ENCODE measurements at regions not wholly inside any gene's neighbourhood (a gene's known extent, or its start where the extent isn't known, plus 50 kb on each side); places are given as distances from the start of the nearest gene placed in this dataset.

DNA sequence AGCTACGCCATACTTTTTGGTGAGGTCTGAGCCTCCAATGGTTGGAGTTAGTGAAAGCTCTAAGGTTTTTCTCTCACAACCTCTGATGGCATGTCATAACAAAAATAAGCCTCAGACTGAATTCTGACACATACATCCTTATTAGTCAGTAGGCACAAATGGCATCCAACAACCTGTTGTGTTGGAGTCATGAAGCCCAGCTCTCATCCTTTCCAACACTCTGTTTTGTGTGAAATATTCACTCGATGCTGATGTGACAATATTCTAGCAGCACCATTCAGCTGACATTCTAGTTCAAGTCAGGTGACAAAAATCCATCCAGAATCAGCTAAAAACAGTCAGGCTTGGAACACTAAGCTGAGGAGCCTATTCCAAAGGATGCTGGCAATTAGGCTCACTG, 603.2 kb upstream of the ID2 start:
- H3K27me3 ChIP-seq (replicated peaks; ENCODE audit: control insufficient read depth, insufficient read depth, low read length): no peaks in the 10 kb centered on the region
- no peaks in the 10 kb centered on the region for H3K36me3 ChIP-seq (ENCODE audit: control insufficient read depth, insufficient read depth, low read length)
- DNase-seq (ENCODE audit: extremely low read depth, insufficient read length): no peak
- H3K4me3 ChIP-seq (replicated peaks; ENCODE audit: low read depth, low read length): no peak overlapping the region
- TF ChIP-seq, protein P1, sequence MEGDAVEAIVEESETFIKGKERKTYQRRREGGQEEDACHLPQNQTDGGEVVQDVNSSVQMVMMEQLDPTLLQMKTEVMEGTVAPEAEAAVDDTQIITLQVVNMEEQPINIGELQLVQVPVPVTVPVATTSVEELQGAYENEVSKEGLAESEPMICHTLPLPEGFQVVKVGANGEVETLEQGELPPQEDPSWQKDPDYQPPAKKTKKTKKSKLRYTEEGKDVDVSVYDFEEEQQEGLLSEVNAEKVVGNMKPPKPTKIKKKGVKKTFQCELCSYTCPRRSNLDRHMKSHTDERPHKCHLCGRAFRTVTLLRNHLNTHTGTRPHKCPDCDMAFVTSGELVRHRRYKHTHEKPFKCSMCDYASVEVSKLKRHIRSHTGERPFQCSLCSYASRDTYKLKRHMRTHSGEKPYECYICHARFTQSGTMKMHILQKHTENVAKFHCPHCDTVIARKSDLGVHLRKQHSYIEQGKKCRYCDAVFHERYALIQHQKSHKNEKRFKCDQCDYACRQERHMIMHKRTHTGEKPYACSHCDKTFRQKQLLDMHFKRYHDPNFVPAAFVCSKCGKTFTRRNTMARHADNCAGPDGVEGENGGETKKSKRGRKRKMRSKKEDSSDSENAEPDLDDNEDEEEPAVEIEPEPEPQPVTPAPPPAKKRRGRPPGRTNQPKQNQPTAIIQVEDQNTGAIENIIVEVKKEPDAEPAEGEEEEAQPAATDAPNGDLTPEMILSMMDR (IDR thresholded peaks at IDR 0.05; ENCODE audit: insufficient read depth, low read length, poor library complexity, severe bottlenecking): no peak

DNA sequence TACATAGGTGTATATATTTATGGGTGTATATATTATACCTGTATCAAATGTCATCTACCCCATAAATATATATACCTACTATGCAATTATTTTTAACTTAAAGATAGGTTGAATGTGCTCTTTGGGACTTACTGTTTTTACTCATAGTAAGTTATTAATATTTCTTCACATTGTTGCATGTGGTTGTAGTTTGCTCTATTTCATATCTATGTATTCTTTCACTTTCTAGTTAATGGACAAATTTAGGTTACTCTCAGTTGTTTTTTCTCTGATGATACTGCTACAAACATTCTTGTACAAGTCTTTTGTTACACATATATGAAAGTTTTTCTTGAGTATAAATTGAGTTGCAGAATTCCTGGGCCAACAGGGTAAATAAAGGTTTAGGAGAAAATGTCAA, 601.8 kb upstream of the ID2 start:
- H3K36me3 ChIP-seq (ENCODE audit: control insufficient read depth, insufficient read depth, low read length): no peaks in the 10 kb centered on the region
- TF ChIP-seq, protein P1 (IDR thresholded peaks at IDR 0.05; ENCODE audit: insufficient read depth, low read length, poor library complexity, severe bottlenecking): no peak
- H3K4me3 ChIP-seq (replicated peaks; ENCODE audit: low read depth, low read length): no peak overlapping the region
- no peak for DNase-seq (ENCODE audit: extremely low read depth, insufficient read length)
- H3K27me3 ChIP-seq (replicated peaks; ENCODE audit: control insufficient read depth, insufficient read depth, low read length): no peaks in the 10 kb centered on the region

DNA sequence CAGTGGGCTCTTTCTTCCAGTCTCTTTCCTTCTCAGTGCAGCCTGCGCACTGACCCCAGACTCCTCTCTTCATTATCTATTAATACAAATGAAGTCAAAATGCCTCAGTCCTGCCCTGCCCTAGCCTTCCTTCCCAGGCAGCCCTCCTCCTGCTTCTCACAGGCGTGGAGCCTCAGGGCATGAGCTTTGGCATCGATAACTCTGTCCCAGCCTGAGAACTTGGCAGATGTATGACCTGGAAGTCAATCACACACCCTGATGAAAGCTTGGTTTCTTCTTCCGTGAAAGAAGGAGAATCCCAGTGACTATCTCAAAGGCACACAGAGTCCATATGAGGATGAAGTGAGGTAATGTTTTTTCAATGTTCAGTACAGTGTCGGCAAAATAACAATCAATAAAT, 600.7 kb upstream of the ID2 start:
- H3K4me3 ChIP-seq (replicated peaks; ENCODE audit: low read depth, low read length): no peak overlapping the region
- DNase-seq (ENCODE audit: extremely low read depth, insufficient read length): no peak
- H3K27me3 ChIP-seq (replicated peaks; ENCODE audit: control insufficient read depth, insufficient read depth, low read length): no peaks in the 10 kb centered on the region
- no peaks in the 10 kb centered on the region for H3K36me3 ChIP-seq (ENCODE audit: control insufficient read depth, insufficient read depth, low read length)
- TF ChIP-seq, protein P1 (IDR thresholded peaks at IDR 0.05; ENCODE audit: insufficient read depth, low read length, poor library complexity, severe bottlenecking): no peak

DNA sequence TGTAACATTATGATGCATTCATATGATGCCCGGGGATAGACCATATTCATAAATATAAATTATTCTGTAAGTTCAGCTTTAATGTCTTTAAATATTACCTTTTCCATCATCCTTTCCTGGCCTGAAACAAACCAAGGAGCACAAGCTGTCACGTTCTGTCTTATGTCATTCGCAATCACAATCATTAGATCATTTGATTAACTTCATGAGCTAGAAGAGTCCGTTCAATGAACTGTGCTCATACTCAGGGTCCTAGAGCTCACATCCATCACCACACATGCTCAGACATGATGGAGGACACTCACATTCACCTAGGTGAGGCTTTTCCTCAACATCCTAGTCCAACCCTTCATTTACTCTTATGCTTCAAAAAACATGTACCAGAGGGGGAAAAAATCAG, 599.0 kb upstream of the ID2 start:
- Histone ChIP-seq H3K4me3 (replicated peaks; ENCODE audit: low read depth, low read length) (no peak overlapping the region), H3K36me3 (ENCODE audit: control insufficient read depth, insufficient read depth, low read length) (no peaks in the 10 kb centered on the region), H3K27me3 (replicated peaks; ENCODE audit: control insufficient read depth, insufficient read depth, low read length) (no peaks in the 10 kb centered on the region)
- TF ChIP-seq, protein P1 (IDR thresholded peaks at IDR 0.05; ENCODE audit: insufficient read depth, low read length, poor library complexity, severe bottlenecking): no peak
- DNase-seq (ENCODE audit: extremely low read depth, insufficient read length): no peak

DNA sequence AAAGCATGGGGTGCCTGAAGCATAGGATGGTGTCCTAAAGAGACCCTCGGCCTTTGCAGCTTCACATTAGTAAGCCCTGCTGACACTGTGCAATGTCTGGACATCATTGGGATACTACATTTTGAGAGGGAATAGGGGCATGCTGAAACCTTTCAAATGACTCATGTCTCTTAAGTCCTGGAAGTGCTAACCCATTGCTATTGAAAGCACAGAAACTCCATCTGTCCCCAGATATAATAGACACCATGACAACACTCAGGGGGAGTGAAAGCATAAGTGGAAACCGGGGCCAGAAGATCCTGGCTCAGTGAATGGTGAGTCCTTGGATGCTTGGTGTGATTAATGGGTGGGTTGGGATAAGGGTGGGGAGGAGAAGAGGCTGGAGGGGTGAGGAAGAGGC, 595.5 kb upstream of the ID2 start:
- DNase-seq (ENCODE audit: extremely low read depth, insufficient read length): no peak
- TF ChIP-seq, protein P1 (IDR thresholded peaks at IDR 0.05; ENCODE audit: insufficient read depth, low read length, poor library complexity, severe bottlenecking): no peak
- Histone ChIP-seq H3K36me3 (ENCODE audit: control insufficient read depth, insufficient read depth, low read length) (no peaks in the 10 kb centered on the region), H3K27me3 (replicated peaks; ENCODE audit: control insufficient read depth, insufficient read depth, low read length) (no peaks in the 10 kb centered on the region), H3K4me3 (replicated peaks; ENCODE audit: low read depth, low read length) (no peak overlapping the region)

- DNase-seq (ENCODE audit: extremely low read depth, insufficient read length): no peak
- TF ChIP-seq, protein P1 (IDR thresholded peaks at IDR 0.05; ENCODE audit: insufficient read depth, low read length, poor library complexity, severe bottlenecking): no peak
- Histone ChIP-seq H3K27me3 (replicated peaks; ENCODE audit: control insufficient read depth, insufficient read depth, low read length) (no peaks in the 10 kb centered on the region), H3K4me3 (replicated peaks; ENCODE audit: low read depth, low read length) (no peak overlapping the region), H3K36me3 (ENCODE audit: control insufficient read depth, insufficient read depth, low read length) (no peaks in the 10 kb centered on the region)
Measured at GRCh38 chr2:8086796-8087479, 594.9 kb upstream of the ID2 start.
